Breast epithelium (tissue), 3 donors: ENCODE measurements at regions not wholly inside any gene's neighbourhood (a gene's known extent, or its start where the extent isn't known, plus 50 kb on each side); places are given as distances from the start of the nearest gene placed in this dataset.

Experiments
- CTCF ChIP-seq, 3 donors: fragments of 450-650 bp; IDR thresholded peaks; one replicate each; pipeline ENCODE4 v1.5.1; 2016 to 2017; ENCODE audit warnings: antibody characterized with exemption in 3 of 3, mild to moderate bottlenecking in 3 of 3, moderate library complexity in 3 of 3
- POLR2A ChIP-seq: fragments of 450-650 bp; IDR thresholded peaks from one replicate; pipeline ENCODE4 v1.6.1; 2016; ENCODE audit warnings: antibody characterized with exemption, mild to moderate bottlenecking, moderate library complexity

- TF ChIP-seq CTCF (IDR thresholded peaks at IDR 0.05) (no peak), POLR2A (no peak)
Observed at GRCh38 chr14:85441909-85442643, 87.9 kb upstream of the FLRT2 start.
